ENCODE measurements at regions not wholly inside any gene's neighbourhood (a gene's known extent, or its start where the extent isn't known, plus 50 kb on each side); places are given as distances from the start of the nearest gene placed in this dataset.

- TF ChIP-seq CTCF (IDR thresholded peaks at IDR 0.05; ENCODE audit: low read length) (no peak), EZH2 (IDR thresholded peaks at IDR 0.05; ENCODE audit: borderline replicate concordance, low read length) (no peak)
Observed at GRCh38 chr13:44842158-44842557, 147.1 kb downstream of the NUFIP1 start.

Data from OCI-LY1 (cell line).